Calu3 (cell line): ENCODE measurements at regions not wholly inside any gene's neighbourhood (a gene's known extent, or its start where the extent isn't known, plus 50 kb on each side); places are given as distances from the start of the nearest gene placed in this dataset.

Experiments
- BruUV-seq: library from RNA; stranded (reverse); fragments of 400-500 nt; replicated peaks from 2 replicates; lab custom pipeline; 2021; lab: Mats Ljungman, UMichigan
- CTCF ChIA-PET: fragments of 300-600 bp; sonication (Branson Sonifier 250); formaldehyde crosslinking; loops from one replicate; lab custom pipeline; 2022; ENCODE audit warnings: antibody characterized with exemption; lab: Charles Lee
- DNase-seq: peaks from one replicate; pipeline ENCODE4 v3.0.0; 2022
- H3K27ac Mint-ChIP-seq: one replicate; pipeline ENCODE4 v1.8.0; 2022; ENCODE audit warnings: mixed read lengths; ENCODE audit not compliant: unreplicated experiment
- H3K27me3 Mint-ChIP-seq: one replicate; pipeline ENCODE4 v1.8.0; 2022; ENCODE audit warnings: mixed read lengths; ENCODE audit not compliant: unreplicated experiment
- H3K36me3 Mint-ChIP-seq: one replicate; pipeline ENCODE4 v1.8.0; 2022; ENCODE audit warnings: mild to moderate bottlenecking, moderate library complexity, mixed read lengths; ENCODE audit not compliant: insufficient read depth, unreplicated experiment
- H3K4me1 Mint-ChIP-seq: one replicate; pipeline ENCODE4 v1.8.0; 2022; ENCODE audit warnings: mild to moderate bottlenecking, low read depth, mixed read lengths; ENCODE audit not compliant: unreplicated experiment
- H3K4me3 Mint-ChIP-seq: one replicate; pipeline ENCODE4 v1.8.0; 2022; ENCODE audit warnings: mild to moderate bottlenecking, low read depth, moderate library complexity, mixed read lengths; ENCODE audit not compliant: unreplicated experiment
- H3K9me3 Mint-ChIP-seq: one replicate; pipeline ENCODE4 v1.8.0; 2022; ENCODE audit warnings: low read depth, mixed read lengths; ENCODE audit not compliant: unreplicated experiment
- intact Hi-C: fragments of 100-400 bp; cut with micrococcal nuclease; formaldehyde crosslinking; loops from one replicate; pipeline ENCODE4 v1.10.0; 2022; ENCODE audit not compliant: unreplicated experiment
- TF ChIP-seq, protein P1 (sequence below): fragments of 200-600 bp; IDR thresholded peaks from one replicate; pipeline ENCODE4 v1.8.0; 2022; ENCODE audit warnings: antibody characterized with exemption; ENCODE audit not compliant: unreplicated experiment

DNA sequence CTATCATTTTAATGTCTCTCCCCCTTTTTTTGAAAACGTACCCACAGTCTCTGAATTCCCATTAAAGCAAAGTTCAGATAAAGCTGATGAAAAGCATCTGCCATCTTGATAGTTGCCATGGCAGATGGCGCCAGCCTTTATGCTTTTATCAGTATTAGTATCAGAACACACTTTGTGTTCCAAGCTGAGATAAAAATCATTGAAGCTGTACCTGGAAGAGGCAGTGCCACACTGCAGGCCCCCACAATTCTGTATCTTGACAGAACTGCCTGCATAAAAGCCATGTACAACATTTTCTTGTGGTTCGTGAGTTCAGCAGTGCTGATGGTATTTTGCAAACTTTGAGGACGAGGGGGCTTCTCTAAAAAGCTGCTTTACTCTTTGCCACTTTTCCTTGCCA is 311.7 kb downstream of the SATB1 start:
- DNase-seq: no peak
- Mint-ChIP-seq H3K36me3 (no peaks in the 10 kb centered on the region), H3K27me3 (no peaks in the 10 kb centered on the region), H3K4me1 (no peaks in the 10 kb centered on the region), H3K4me3 (no peak overlapping the region), H3K9me3 (no peaks in the 10 kb centered on the region), H3K27ac (no peak overlapping the region)
- TF ChIP-seq, protein P1, sequence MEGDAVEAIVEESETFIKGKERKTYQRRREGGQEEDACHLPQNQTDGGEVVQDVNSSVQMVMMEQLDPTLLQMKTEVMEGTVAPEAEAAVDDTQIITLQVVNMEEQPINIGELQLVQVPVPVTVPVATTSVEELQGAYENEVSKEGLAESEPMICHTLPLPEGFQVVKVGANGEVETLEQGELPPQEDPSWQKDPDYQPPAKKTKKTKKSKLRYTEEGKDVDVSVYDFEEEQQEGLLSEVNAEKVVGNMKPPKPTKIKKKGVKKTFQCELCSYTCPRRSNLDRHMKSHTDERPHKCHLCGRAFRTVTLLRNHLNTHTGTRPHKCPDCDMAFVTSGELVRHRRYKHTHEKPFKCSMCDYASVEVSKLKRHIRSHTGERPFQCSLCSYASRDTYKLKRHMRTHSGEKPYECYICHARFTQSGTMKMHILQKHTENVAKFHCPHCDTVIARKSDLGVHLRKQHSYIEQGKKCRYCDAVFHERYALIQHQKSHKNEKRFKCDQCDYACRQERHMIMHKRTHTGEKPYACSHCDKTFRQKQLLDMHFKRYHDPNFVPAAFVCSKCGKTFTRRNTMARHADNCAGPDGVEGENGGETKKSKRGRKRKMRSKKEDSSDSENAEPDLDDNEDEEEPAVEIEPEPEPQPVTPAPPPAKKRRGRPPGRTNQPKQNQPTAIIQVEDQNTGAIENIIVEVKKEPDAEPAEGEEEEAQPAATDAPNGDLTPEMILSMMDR: no peak
- CTCF ChIA-PET: interaction anchor here (0.5 kb wide), 1 partner anchor 1026 kb away, joined by 3 read pairs; no protein-coding TSS in a partner anchor
- BruUV-seq: no TSS peak
- intact Hi-C loops: no loop called here

DNA sequence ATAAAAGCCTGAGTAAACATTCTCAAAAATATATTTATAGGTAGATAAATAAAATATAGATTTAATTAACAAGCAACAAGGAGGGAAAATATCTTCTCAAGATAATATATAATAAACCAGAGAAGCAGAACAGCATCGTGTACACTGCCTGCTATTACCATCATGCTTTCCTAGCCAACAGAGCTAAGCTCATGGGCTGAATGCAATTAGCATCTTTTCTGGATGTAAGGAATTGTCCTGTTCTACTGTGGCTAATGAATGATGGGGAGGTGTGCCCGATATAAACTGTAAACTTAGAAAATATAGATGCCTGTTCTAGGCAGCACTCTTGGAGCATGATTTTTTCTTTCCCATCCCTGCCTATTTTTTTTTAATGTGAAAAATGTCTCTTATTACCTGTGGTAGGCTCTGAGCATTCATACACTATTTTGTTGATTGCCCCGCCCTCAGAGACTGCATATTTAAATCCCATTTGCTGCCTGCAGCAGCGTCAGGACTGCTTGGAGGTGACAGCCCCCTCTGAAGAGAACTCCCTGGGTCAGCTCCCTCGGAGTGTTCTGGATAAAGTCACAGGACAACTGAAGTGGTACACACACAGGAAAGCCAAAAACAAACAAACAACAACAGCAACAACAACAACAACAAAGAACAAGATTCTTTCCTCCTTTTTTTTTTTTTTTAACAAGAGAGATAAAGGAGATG is 312.3 kb downstream of the SATB1 start:
- no peaks in the 10 kb centered on the region for H3K36me3 Mint-ChIP-seq
- H3K27ac Mint-ChIP-seq: no peak overlapping the region
- TF ChIP-seq, protein P1: no peak
- no TSS peak for BruUV-seq
- DNase-seq: no peak
- intact Hi-C loops: no loop called here
- no peaks in the 10 kb centered on the region for H3K27me3 Mint-ChIP-seq
- H3K9me3 Mint-ChIP-seq: no peaks in the 10 kb centered on the region
- CTCF ChIA-PET: no interaction called here
- no peak overlapping the region for H3K4me3 Mint-ChIP-seq
- no peaks in the 10 kb centered on the region for H3K4me1 Mint-ChIP-seq

DNA sequence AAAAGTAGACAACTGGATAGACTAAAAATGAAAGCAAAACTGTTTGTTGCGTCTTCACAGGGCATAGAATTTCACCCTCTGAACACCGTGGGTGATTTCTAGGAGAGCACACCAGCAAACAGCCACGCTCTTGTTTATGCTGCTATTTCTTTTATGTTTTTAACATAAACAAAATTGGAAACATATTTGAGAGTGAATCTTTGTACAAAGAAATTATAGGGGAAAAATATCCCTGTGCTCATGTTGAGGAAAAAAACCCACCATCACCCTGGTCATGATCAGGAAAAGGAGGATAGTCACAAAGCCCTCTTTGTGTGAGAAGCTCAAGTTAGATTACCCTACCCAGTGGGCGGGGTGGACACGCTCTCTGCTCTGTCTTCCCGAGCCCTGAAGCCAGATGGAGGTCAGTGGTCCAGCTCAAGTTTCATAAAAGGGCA is 313.3 kb downstream of the SATB1 start:
- no TSS peak for BruUV-seq
- CTCF ChIA-PET: interaction anchor here (1.0 kb wide), 2 partner anchors 12 to 567 kb away, joined by 3 to 4 read pairs; no protein-coding TSS in a partner anchor
- peak overlapping the region; percentile 64 for H3K27ac Mint-ChIP-seq

DNA sequence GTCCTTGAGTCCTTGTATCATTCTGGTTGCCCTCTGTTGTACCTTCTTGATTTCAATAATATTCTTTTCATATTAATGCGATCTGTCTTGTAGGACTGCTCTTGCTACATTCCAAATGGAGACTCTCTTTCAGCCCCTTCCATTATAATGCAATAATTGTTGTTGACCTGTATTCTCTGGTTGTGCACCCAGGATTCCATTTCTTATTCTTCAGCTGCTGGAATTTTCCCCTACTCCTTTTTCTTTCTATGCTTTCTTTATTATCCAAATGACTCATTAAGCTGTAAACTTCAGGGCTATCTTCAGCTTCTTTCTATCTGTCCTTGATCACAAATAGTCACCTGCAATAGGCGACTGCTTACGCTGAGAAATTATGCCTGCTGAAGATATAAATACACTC is 321.5 kb downstream of the SATB1 start:
- Mint-ChIP-seq H3K4me1 (peaks cover 24% of the 10 kb centered on the region), H3K9me3 (no peaks in the 10 kb centered on the region), H3K4me3 (no peak overlapping the region), H3K36me3 (peaks cover 9% of the 10 kb centered on the region), H3K27me3 (no peaks in the 10 kb centered on the region), H3K27ac (no peak overlapping the region)
- intact Hi-C loops: no loop called here
- CTCF ChIA-PET: no interaction called here
- TF ChIP-seq, protein P1: no peak
- no peak for DNase-seq
- no TSS peak for BruUV-seq

More for the DNA sequence above, 313.3 kb downstream of the SATB1 start:
- H3K36me3 Mint-ChIP-seq: no peaks in the 10 kb centered on the region
- TF ChIP-seq, protein P1: no peak
- H3K4me3 Mint-ChIP-seq: peak overlapping the region; percentile 32
- intact Hi-C loops: no loop called here
- no peaks in the 10 kb centered on the region for H3K9me3 Mint-ChIP-seq
- DNase-seq: peak; percentile 65
- no peaks in the 10 kb centered on the region for H3K4me1 Mint-ChIP-seq
- no peaks in the 10 kb centered on the region for H3K27me3 Mint-ChIP-seq
